ENCODE measurements at regions not wholly inside any gene's neighbourhood (a gene's known extent, or its start where the extent isn't known, plus 50 kb on each side); places are given as distances from the start of the nearest gene placed in this dataset.
"Not testable (repeated sequence)": the region's sequence is repeated elsewhere in the genome, so short reads cannot be mapped to it uniquely, and the experiment has no call there.

DNA sequence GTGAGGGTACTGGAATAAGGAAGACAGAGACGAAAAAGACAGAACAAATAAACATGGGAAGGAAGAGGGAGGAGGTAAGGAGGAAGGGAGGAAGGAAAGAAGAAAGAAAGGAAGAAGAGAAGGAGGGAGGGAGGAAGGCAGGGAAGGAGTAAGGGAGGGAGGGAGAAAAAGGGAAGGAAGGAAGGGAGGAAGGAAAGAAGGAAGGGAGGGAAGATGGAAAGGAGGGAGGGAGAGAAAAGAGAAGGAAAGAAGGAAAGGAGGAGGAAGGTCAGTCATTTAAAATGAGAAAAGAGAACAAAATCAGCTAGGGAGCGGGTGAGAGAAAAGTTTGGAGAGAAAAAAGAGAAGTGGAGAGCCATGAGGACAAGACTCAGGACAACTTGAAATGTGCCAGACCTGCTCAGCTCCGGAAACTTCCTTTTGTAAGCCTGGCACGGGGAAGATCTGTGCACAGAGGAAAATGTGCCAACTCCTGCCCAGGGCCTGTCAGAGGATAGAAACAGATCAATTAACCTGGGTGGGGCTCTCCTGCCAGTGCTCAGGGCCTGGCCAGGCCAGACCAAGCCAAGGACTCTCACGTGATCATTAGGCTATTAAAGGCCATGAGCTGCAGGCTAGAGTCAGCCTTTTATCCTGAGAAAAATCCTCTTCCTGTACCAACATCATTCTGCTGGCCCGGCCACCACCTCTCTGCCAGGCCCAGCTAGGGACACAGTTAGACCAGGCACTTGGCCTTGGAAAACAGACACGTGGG is 50.1 kb upstream of the BCL6 start:
- DNase-seq (ENCODE audit: low read depth), result no peak

DNA sequence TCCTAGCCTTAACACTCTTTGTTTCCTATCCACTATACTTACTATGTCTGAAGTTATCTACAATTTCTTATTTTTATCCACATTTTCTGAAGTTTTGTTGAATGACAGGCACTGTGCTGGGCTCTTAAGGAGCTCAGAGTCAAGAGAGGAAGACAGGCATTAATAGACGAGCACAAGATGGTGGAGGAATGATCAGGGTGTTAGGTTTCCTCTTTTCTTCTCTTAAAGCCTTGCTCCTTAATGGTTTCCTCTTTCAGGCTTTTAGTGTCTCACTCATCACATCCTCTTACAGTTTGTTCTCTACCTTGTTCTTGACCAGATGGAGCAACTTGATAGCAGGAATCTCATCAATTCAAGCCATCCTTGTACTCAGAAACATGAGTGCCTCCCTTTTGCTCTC is 52.9 kb upstream of the BCL6 start:
- no peak for DNase-seq (ENCODE audit: low read depth)

DNA sequence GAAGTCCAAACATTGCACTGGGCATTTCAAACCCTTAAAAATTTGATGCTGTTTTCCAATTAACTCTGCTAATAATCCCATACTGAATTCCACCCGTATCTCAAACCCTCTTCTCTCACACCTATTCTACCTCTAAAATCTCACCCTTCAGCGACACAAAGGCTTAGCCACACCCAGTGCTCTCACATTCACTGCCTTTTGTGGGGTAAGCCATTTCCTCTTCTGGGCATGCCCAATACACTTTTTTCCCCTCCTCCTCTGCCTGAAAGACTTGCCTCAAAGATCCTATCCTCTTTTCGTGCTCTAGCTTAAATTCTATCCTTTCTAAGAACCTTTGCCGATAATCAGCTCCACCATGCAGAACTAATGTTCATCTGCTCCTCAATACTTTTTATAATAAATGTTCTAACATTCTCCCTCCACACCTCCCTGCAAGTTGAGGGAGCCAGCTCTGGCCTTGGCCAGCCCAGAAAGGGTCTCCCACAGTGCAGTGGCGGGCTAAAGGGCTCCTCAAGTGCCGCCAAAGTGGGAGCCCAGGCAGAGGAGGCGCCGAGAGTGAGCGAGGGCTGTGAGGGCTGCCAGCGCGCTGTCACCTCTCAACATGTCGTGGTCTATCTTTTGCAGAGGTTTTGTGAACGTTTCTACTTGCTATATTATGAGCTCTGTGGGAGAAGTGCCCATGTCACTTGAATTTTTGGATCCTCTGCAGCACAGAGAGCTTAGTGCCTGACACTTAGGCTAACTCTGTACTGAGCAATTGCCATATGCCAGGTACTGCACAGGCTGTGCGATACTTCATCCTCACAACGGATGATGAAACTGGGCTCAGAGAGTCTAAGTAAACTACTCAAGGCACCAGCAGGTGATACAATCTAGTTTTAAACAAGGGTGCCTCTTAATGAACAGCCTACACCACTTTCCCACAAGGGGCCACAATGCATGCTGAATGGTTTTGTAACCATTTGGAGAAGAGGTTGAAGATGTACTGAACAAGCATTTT is 53.6 kb upstream of the BCL6 start:
- DNase-seq (ENCODE audit: low read depth), result no peak

DNA sequence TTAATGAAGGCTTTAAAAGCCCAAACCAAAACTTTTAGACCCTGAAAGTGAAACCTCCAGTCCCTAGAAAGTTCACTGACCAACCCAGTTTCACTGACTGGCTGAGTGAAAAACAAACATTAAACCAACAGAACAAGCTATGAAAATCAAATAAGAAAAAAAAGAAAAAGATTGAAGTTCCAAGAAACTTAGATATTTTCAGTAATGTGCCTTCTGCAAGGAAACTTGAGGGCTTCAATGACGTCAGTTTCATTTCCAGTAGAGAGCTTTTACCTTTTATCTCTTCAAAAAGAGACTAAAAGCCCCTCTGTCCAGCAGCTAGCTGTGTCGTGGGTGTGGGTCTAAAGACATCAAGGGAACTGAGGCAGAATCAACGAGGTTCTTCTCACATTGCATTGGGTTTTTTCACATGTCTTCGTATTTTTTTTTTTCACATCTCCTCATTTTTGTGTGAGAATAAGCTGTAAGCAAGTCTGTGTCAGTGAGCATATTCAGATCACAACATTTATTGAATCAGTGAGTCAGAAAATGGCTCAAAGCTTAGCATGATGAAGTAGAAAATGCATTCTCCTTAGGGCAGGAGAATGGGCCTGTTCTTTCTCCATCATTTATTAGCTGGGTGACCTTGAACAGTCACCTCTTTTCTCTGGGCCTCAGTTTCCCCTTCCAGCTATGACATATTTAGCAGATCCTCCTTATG is 54.8 kb upstream of the BCL6 start:
- no peak for DNase-seq (ENCODE audit: low read depth)

- DNase-seq (ENCODE audit: low read depth), result no peak
Measured at GRCh38 chr3:187801152-187801551, 55.9 kb upstream of the BCL6 start.

- DNase-seq (ENCODE audit: low read depth), result no peak
Measured at GRCh38 chr3:187802203-187802927, 57.1 kb upstream of the BCL6 start.

DNA sequence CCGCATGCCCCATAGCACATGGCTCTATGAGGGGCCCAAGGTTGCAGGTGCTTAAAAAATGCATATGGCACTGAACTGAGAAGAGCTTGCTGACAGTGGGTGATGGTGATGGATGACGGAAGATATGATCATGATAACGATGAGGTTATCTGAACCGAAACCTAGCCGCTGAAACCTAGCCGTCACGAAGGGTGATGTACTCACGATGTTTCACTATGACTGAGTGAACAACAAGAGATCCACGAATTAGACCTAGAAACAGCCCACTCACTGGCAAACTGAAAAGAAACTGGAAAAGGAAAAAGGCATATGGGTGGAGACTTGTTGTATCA is 57.6 kb upstream of the BCL6 start:
- no peak for DNase-seq (ENCODE audit: low read depth)

DNA sequence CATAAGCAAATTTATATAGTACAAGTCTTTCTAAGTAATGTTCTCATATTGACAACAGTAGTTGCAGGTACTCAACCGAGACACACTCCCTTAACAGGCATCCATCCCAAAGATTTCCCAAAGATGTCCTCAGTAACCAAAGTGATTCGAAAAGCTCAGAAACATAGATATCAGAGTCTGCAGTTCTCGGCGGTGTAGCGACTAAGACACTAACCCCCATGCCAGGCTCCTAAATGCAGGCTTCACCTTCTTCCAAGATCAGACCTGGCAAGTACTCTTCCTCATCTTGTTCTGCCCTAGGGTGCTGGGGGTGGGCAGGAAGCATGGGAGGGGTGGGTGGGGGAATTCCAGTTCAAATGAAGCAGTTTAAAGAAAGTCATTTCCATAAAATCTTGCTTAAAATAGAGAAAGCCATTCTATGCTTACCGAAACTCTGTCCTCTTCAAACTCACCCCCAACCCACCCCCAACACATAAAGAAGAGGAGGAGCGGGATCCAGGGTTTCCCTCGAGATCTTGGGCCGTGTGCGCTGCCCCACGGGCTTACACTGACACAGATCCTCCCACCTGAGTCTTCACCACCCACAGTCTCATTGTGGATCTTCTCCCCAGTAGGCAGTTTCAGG is 59.0 kb upstream of the BCL6 start:
- no peak for DNase-seq (ENCODE audit: low read depth)

GRCh38 chr3:187804745-187805121 is 59.5 kb upstream of the BCL6 start:
- no peak for DNase-seq (ENCODE audit: low read depth)

GRCh38 chr3:187805774-187806173 is 60.5 kb upstream of the BCL6 start:
- no peak for DNase-seq (ENCODE audit: low read depth)

DNA sequence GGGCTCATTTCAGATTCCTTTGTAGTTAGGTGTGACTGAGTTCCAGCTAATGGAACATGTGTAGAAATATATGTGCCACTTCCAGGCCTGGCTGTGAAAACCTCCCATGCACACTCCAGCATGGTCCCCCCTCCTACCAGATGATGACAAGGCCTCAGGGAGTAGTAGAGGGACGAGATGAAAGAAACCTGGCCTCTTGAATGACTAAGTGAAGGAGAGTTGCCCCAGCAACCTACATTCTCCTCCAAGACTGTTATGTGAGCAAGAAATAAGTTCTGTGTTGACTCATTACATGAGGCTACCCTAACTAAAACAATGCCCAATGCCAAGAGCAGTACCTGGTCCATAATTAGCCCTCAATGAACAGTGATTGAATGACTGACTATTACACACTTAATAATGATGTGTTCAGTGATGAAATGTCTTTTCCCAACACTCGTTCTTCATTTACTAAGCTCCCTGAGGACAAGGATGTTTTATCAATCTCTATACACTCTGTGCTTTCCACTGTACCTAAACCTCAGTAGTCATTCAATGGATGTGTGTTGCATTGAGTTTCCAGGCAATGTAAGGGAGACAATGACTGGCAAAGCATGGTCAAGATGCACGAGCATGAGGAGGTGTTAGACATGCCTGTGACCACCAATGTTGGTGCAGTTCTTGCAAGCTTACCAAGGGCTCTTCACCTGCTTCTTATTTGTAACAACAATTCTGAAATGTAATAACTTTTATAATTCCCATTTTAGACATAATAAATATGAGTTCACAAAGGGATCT is 62.0 kb upstream of the BCL6 start:
- no peak for DNase-seq (ENCODE audit: low read depth)

GRCh38 chr3:187808527-187808895 is 63.2 kb upstream of the BCL6 start:
- DNase-seq (ENCODE audit: low read depth), result no peak

- DNase-seq (ENCODE audit: low read depth), result no peak
Measured at GRCh38 chr3:187809612-187809991, 64.3 kb upstream of the BCL6 start.

DNA sequence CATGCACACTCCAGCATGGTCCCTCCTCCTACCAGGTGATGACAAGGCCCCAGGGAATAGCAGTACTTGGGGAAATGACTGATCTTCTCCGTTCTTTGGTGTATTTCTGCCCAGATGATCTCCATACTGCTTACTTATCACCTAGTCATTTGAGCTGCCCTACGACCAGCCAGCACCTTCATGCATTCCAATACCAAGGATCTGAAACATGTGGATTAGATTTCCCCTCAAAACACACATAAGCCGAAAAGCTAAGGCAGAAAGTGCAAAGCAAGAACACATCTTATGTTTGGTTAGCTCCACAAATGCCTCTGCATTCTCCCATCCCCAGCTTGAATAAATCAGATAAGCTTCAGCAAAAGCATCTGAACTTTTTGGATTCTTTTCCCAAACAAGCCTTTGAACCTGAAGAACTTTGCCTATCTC is 64.8 kb upstream of the BCL6 start:
- no peak for DNase-seq (ENCODE audit: low read depth)

DNA sequence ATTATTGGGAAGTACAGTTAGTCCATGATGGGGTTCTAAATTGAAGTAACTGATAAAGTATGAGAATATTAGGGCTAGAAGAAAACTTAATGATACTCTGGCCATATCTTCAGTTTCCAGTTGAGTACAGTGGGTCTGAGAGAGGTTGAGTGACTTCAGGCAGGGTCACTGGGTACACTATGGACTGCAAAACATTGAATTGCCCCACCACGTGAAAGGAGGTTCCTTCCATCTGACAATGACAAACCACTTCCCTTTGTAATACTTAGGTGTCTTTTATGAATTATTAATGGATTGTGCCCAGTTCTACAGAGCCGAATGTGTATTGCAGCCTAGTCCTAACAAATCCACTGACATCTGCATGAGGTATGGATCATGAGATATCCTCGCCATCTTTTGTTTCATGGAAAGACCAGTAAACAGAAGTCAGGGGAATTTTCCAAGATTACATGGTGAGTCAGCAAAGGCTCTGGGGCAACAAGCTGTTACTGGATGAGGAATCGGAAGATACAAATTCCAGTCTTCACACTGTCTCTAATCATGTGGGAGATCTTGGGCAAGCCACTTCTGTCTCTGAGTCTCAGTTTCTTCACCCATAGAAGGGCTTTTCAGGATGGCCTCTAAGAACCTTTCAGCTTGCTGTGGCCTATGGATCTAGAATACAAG is 66.5 kb upstream of the BCL6 start:
- DNase-seq (ENCODE audit: low read depth), result no peak

GRCh38 chr3:187812496-187812895 is 67.2 kb upstream of the BCL6 start:
- DNase-seq (ENCODE audit: low read depth), result no peak

DNA sequence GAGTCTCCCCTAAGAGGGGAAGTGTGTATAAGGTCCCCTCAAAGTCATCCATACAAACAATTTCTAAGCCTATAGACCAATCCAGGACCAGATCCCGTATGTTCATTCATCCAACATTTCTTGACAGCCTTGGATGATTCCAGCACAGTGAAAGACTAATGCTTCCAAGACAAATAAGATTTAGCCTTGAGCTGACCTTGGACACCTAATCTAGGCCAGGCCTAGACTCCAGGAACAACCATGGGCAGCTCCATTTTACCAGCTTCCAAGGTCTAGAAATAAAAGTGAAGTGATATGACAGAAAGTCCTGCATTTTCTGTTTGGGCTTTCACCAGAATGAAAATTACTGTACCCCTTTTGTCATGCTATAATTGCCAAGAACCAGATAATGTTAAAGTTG is 67.9 kb upstream of the BCL6 start:
- DNase-seq (ENCODE audit: low read depth), result no peak

DNA sequence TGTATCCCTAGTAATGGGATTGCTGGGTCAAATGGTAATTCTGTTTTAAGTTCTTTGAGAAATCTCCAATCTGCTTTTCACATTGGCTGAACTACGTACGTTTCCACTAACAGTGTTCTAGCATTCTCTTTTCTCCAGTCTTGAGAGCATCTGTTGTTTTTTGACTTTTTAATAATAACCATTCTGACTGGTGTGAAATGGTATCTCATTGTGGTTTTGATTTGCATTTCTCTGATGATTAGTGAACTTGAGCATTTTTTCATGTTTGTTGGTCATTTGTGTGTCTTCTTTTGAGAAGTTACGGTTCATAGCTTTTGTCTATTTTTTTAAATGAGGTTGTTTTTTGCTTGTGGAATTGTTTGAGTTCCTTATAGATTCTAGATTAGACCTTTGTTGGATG is 72.5 kb upstream of the BCL6 start:
- not testable (repeated sequence) for DNase-seq (ENCODE audit: low read depth)

GRCh38 chr3:187821616-187822317 is 76.5 kb upstream of the BCL6 start:
- DNase-seq (ENCODE audit: low read depth), result no peak

DNA sequence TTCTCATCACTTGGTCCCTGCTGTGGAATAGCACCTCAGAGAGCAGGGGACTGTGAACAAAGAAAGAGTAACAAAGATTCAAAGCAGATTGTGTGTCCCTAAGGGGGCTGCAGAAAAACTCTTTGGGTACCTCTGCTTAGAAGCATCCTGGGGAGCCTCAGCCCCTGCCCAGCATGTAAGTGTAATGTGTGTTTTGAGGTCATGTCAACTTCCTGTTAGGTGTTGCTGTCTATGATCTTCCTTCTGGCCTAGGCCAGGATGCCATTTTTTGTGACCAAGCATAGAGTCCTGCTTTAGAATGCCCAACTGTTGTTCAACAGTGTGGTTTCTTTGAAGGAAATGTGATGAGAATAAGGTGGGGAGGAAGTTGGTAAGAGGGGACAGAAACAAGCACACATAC is 77.1 kb upstream of the BCL6 start:
- DNase-seq (ENCODE audit: low read depth), result no peak
